ENCODE measurements at regions not wholly inside any gene's neighbourhood (a gene's known extent, or its start where the extent isn't known, plus 50 kb on each side); places are given as distances from the start of the nearest gene placed in this dataset.

GRCh38 chrX:39492497-39493162 lies 605.1 kb downstream of the BCOR start:
- no peak for TF ChIP-seq CTCF (tag by site-specific recombination; IDR thresholded peaks at IDR 0.05)
- no peak for TF ChIP-seq ZNF184 (tag by site-specific recombination; IDR thresholded peaks at IDR 0.05)
- no peak for TF ChIP-seq ZXDB (tag by site-specific recombination; IDR thresholded peaks at IDR 0.05)
- TF ChIP-seq YY1 (tag by site-specific recombination; IDR thresholded peaks at IDR 0.05), result no peak
- no peak for TF ChIP-seq ZNF302 (tag by site-specific recombination; IDR thresholded peaks at IDR 0.05; ENCODE audit: low read depth)

Measured in HEK293 (cell line).